Spleen (tissue), 7 donors: ENCODE measurements at regions not wholly inside any gene's neighbourhood (a gene's known extent, or its start where the extent isn't known, plus 50 kb on each side); places are given as distances from the start of the nearest gene placed in this dataset.

Experiments
- POLR2AphosphoS5 ChIP-seq, 3 donors: sonication (generic); formaldehyde crosslinking; IDR thresholded peaks; one replicate each; pipeline ENCODE4 v1.5.1; 2017; ENCODE audit warnings: antibody characterized with exemption in 3 of 3
- TF ChIP-seq, protein P1 (sequence below), 11 experiments: fragments of 200-600 bp in 7 of 11; fragments of 450-650 bp in 4 of 11; sonication (generic) in 4 of 11; IDR thresholded peaks in 8 of 11; conservative IDR thresholded peaks in 3 of 11; 1 replicate in 7 of 11; 2 replicates in 4 of 11; pipeline versions ENCODE4 v1.4.0 to v1.8.0; 2016 to 2021; ENCODE audit warnings: antibody characterized with exemption in 11 of 11, inconsistent platforms in 4 of 11, mild to moderate bottlenecking in 1 of 11
- donor health status: DM: no; HTN: no; CAD: no; lungs with moderate emphysema.
- donor health status: DM: no; HTN: no; CAD: no.
- donor health status: DM: no; HTN: no; CAD: no.

DNA sequence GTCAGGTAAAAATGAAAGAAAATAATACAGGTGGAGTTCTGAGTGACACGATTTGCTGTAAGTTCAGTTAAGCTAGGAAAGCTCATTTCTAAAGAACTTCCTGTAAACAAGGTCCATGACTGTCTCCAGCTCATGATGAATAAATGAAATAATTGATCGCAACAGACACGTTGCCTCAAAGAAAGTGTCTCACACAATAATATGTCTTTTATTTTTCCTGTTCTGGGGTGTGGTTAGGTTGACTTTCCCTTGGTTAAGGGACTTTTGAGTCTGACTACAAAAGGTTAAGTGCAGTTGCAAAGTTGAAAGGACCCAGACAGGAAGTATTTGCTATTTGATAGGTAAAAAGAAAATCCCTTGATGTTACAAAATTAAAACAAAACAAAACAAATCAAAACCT lies 304.2 kb upstream of the PRDM1 start:
- TF ChIP-seq POLR2AphosphoS5 (IDR thresholded peaks at IDR 0.05): no peak
- TF ChIP-seq, protein P1, sequence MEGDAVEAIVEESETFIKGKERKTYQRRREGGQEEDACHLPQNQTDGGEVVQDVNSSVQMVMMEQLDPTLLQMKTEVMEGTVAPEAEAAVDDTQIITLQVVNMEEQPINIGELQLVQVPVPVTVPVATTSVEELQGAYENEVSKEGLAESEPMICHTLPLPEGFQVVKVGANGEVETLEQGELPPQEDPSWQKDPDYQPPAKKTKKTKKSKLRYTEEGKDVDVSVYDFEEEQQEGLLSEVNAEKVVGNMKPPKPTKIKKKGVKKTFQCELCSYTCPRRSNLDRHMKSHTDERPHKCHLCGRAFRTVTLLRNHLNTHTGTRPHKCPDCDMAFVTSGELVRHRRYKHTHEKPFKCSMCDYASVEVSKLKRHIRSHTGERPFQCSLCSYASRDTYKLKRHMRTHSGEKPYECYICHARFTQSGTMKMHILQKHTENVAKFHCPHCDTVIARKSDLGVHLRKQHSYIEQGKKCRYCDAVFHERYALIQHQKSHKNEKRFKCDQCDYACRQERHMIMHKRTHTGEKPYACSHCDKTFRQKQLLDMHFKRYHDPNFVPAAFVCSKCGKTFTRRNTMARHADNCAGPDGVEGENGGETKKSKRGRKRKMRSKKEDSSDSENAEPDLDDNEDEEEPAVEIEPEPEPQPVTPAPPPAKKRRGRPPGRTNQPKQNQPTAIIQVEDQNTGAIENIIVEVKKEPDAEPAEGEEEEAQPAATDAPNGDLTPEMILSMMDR (IDR thresholded peaks at IDR 0.05 in 8 of 11, conservative IDR thresholded peaks at IDR 0.05 in 3 of 11): no peak
